ENCODE measurements at regions not wholly inside any gene's neighbourhood (a gene's known extent, or its start where the extent isn't known, plus 50 kb on each side); places are given as distances from the start of the nearest gene placed in this dataset.
"Not testable (repeated sequence)": the region's sequence is repeated elsewhere in the genome, so short reads cannot be mapped to it uniquely, and the experiment has no call there.

DNA sequence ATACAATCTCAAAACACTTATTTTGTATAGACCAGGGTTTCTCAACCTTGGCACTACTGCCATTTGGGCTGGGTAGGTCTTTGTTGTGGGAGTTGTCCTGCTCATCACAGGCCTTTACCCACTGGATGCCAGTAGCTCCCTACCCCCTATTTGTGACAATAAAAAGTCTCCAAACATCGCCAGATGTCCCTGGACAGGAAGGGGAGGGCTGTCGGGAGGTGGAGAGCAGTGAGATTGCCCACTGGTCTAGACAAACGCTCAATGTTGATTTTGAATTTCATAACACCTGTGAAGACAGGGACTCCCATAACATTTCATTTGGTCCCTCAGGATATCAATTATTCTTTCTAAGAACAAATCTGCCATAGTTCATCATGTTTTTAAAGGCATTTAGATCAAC, 151.7 kb upstream of the PTPRG start:
- no peak overlapping the region for H3K27ac ChIP-seq
- H3K36me3 ChIP-seq = no peaks in the 10 kb centered on the region
- ATAC-seq = no peak
- H3K4me1 ChIP-seq = no peaks in the 10 kb centered on the region
- H3K4me3 ChIP-seq = no peak overlapping the region
- no peak for DNase-seq
- intact Hi-C loops (cut with DNase I) = no loop called here
- H3K9me3 ChIP-seq = no peaks in the 10 kb centered on the region
- TF ChIP-seq, protein P1, sequence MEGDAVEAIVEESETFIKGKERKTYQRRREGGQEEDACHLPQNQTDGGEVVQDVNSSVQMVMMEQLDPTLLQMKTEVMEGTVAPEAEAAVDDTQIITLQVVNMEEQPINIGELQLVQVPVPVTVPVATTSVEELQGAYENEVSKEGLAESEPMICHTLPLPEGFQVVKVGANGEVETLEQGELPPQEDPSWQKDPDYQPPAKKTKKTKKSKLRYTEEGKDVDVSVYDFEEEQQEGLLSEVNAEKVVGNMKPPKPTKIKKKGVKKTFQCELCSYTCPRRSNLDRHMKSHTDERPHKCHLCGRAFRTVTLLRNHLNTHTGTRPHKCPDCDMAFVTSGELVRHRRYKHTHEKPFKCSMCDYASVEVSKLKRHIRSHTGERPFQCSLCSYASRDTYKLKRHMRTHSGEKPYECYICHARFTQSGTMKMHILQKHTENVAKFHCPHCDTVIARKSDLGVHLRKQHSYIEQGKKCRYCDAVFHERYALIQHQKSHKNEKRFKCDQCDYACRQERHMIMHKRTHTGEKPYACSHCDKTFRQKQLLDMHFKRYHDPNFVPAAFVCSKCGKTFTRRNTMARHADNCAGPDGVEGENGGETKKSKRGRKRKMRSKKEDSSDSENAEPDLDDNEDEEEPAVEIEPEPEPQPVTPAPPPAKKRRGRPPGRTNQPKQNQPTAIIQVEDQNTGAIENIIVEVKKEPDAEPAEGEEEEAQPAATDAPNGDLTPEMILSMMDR (IDR thresholded peaks at IDR 0.05) = no peak
- H3K27me3 ChIP-seq (ENCODE audit: low read depth) = no peaks in the 10 kb centered on the region

DNA sequence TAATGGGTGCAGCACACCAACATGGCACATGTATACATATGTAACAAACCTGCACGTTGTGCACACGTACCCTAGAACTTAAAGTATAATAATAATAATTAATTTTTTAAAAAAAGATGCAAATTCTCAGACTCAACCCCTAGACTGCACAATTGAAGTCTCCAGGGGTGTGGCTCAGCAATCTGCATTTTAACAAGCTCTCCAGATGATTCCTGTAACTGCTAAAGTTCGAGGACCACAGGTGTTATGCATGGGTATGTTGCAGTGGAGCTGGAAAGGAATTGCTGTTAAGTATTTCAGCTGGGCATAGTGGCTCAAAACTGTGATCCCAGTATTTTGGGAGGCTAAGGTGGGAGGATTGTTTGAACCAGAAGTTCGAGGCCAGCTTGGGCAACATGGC, 151.0 kb upstream of the PTPRG start:
- H3K4me3 ChIP-seq; H3K36me3 ChIP-seq; H3K27ac ChIP-seq; DNase-seq; intact Hi-C loops (cut with DNase I); ATAC-seq; H3K4me1 ChIP-seq; H3K27me3 ChIP-seq (ENCODE audit: low read depth); H3K9me3 ChIP-seq: not testable (repeated sequence)

DNA sequence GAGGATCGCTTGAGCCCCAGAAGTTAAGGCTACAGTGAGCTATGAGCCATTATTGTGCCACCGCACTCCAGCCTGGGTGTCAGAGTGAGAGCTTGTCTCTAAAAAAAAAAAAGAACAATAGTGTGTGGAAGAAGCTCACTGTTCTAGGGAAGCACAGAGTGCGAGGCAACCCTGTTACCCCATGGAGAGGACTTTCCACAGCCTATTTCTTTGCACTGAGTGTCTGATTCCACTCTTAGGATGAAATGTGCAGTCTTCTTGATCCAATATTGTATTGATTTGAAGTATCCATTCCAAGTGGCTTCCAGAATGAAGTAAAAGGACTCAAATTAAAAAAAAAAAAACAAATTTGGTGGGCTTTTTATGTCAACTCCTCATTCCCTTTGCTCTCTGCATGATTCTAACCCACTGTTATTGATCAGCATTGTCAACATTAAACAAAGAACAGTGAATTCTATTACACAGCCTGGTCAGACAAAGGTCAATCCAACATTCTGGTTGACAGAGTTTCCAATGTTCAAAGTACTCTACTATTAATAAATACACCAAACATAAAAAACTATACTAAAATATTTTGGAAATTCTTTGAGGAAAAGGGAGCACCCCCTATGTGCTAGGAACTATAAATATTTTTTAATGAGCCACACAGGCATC, 150.2 kb upstream of the PTPRG start:
- H3K27ac ChIP-seq = no peak overlapping the region
- TF ChIP-seq, protein P1 (IDR thresholded peaks at IDR 0.05) = no peak
- ATAC-seq = no peak
- no peak overlapping the region for H3K4me3 ChIP-seq
- H3K9me3 ChIP-seq = no peaks in the 10 kb centered on the region
- no peaks in the 10 kb centered on the region for H3K36me3 ChIP-seq
- DNase-seq = no peak
- no peaks in the 10 kb centered on the region for H3K4me1 ChIP-seq
- intact Hi-C loops (cut with DNase I) = no loop called here
- no peaks in the 10 kb centered on the region for H3K27me3 ChIP-seq (ENCODE audit: low read depth)

DNA sequence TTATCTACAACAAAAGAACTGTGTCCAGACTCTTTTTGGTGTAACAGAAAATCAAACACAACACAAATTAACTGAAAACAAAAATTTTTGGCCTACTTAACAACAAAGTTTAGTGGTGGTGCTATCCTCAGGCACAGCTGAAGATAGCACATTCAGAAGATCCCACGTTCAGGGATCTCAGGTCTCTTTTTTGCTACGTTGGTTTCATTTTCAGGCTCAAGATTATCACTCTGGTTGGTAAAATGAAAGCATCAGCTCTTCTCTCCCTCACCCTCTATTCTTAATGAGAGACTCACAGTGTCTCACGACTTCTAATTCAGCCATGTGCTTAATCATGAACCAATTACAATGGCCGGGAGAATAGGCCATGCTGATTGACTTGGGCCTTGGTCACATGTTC, 146.9 kb upstream of the PTPRG start:
- Histone ChIP-seq H3K27ac (no peak overlapping the region), H3K4me1 (no peaks in the 10 kb centered on the region), H3K9me3 (no peaks in the 10 kb centered on the region), H3K36me3 (no peaks in the 10 kb centered on the region), H3K27me3 (ENCODE audit: low read depth) (no peaks in the 10 kb centered on the region), H3K4me3 (no peak overlapping the region)
- no peak for DNase-seq
- no peak for ATAC-seq
- TF ChIP-seq, protein P1 (IDR thresholded peaks at IDR 0.05) = no peak
- intact Hi-C loops (cut with DNase I) = no loop called here

DNA sequence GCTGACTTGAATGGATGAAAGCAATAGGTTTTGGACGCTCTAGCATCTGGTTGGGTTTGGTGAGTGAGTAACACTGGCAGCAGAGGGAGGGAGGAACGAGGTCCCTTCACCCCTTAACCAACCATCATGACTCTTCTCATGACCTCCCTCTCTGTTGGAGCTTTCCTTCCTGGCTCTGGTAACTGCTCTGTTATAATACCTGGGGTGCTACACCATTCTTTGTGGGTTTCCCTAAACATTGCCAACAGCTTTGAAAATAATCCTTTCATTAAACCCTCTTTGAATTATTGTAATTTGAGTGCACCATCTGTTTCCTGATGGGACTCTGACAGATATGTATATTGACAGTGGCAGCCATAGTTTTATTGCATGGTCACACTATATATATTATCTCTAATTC, 146.2 kb upstream of the PTPRG start:
- Histone ChIP-seq H3K9me3 (no peaks in the 10 kb centered on the region), H3K36me3 (no peaks in the 10 kb centered on the region), H3K4me3 (no peak overlapping the region), H3K27ac (no peak overlapping the region), H3K4me1 (no peaks in the 10 kb centered on the region), H3K27me3 (ENCODE audit: low read depth) (no peaks in the 10 kb centered on the region)
- DNase-seq = no peak
- ATAC-seq = no peak
- TF ChIP-seq, protein P1 (IDR thresholded peaks at IDR 0.05) = no peak
- intact Hi-C loops (cut with DNase I) = no loop called here

DNA sequence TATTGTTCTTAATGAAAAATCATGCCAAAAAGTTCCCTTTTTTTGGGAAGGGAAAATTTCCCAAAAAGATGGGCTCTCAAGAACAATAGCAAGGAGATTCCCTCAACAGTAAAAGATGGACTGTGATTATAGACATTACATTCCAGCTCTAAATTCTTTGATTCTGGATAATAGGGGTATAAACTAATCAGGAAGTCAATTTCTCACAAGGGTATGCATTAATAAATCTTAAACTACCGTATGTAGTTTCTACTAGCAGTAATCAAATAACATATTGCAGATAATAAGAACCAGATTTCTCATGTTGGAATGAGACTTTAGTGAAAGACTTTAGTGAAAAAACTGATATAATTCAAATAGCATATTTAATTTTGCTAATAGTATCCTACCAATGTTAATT, 144.8 kb upstream of the PTPRG start:
- ATAC-seq = no peak

More for the DNA sequence above, 144.8 kb upstream of the PTPRG start:
- no peak for DNase-seq
- TF ChIP-seq, protein P1 (IDR thresholded peaks at IDR 0.05) = no peak
- Histone ChIP-seq H3K4me3 (no peak overlapping the region), H3K4me1 (no peaks in the 10 kb centered on the region), H3K27ac (no peak overlapping the region), H3K36me3 (no peaks in the 10 kb centered on the region), H3K27me3 (ENCODE audit: low read depth) (no peaks in the 10 kb centered on the region), H3K9me3 (no peaks in the 10 kb centered on the region)
- intact Hi-C loops (cut with DNase I) = no loop called here

Measured in lower lobe of right lung (tissue), 2 donors.